ENCODE measurements at regions not wholly inside any gene's neighbourhood (a gene's known extent, or its start where the extent isn't known, plus 50 kb on each side); places are given as distances from the start of the nearest gene placed in this dataset.

- DNase-seq (no peak), ATAC-seq (no peak)
- no peaks in the 10 kb centered on the region for H3K4me1 ChIP-seq (ENCODE audit: control insufficient read depth, insufficient read depth, low read length)
- H3K27me3 ChIP-seq (ENCODE audit: control insufficient read depth, insufficient read depth): no peaks in the 10 kb centered on the region
- no peak overlapping the region for H3K27ac ChIP-seq (ENCODE audit: low read length)
- H3K9me3 ChIP-seq (ENCODE audit: control insufficient read depth, low read length): no peaks in the 10 kb centered on the region
- WGBS: 92% methylated on average over 4 of the region's 4 CpGs
- intact Hi-C loops (cut with DNase I): no loop called here
- H3K4me3 ChIP-seq (ENCODE audit: low read length): no peak overlapping the region
Observed at GRCh38 chr20:60629206-60629605, 622.9 kb upstream of the CDH4 start.

- Histone ChIP-seq H3K4me3 (ENCODE audit: low read length) (no peak overlapping the region), H3K9me3 (ENCODE audit: control insufficient read depth, low read length) (no peaks in the 10 kb centered on the region), H3K4me1 (ENCODE audit: control insufficient read depth, insufficient read depth, low read length) (no peaks in the 10 kb centered on the region), H3K27me3 (ENCODE audit: control insufficient read depth, insufficient read depth) (no peaks in the 10 kb centered on the region), H3K27ac (ENCODE audit: low read length) (no peak overlapping the region)
- ATAC-seq (no peak), DNase-seq (no peak)
- WGBS: 46% methylated on average over 8 of the region's 8 CpGs
- intact Hi-C loops (cut with DNase I): no loop called here
Observed at GRCh38 chr20:60630609-60631008, 621.5 kb upstream of the CDH4 start.

- intact Hi-C loops (cut with DNase I): no loop called here
- Histone ChIP-seq H3K4me1 (ENCODE audit: control insufficient read depth, insufficient read depth, low read length) (no peaks in the 10 kb centered on the region), H3K4me3 (ENCODE audit: low read length) (no peak overlapping the region), H3K9me3 (ENCODE audit: control insufficient read depth, low read length) (no peaks in the 10 kb centered on the region), H3K27ac (ENCODE audit: low read length) (no peak overlapping the region), H3K27me3 (ENCODE audit: control insufficient read depth, insufficient read depth) (no peaks in the 10 kb centered on the region)
- no peak for ATAC-seq
- DNase-seq: no peak
- WGBS: 76% methylated on average over 9 of the region's 9 CpGs
Observed at GRCh38 chr20:60631585-60632287, 620.3 kb upstream of the CDH4 start.

- no peak overlapping the region for H3K27ac ChIP-seq (ENCODE audit: low read length)
- H3K9me3 ChIP-seq (ENCODE audit: control insufficient read depth, low read length): no peaks in the 10 kb centered on the region
- DNase-seq: no peak
- no peaks in the 10 kb centered on the region for H3K4me1 ChIP-seq (ENCODE audit: control insufficient read depth, insufficient read depth, low read length)
- no peak overlapping the region for H3K4me3 ChIP-seq (ENCODE audit: low read length)
- 62% methylated on average over 8 of the region's 8 CpGs for WGBS
- intact Hi-C loops (cut with DNase I): no loop called here
- no peaks in the 10 kb centered on the region for H3K27me3 ChIP-seq (ENCODE audit: control insufficient read depth, insufficient read depth)
- peak; percentile 80 for ATAC-seq
Observed at GRCh38 chr20:60632391-60633262, 619.4 kb upstream of the CDH4 start.

- Histone ChIP-seq H3K4me1 (ENCODE audit: control insufficient read depth, insufficient read depth, low read length) (no peaks in the 10 kb centered on the region), H3K9me3 (ENCODE audit: control insufficient read depth, low read length) (no peaks in the 10 kb centered on the region), H3K27ac (ENCODE audit: low read length) (no peak overlapping the region), H3K4me3 (ENCODE audit: low read length) (no peak overlapping the region), H3K27me3 (ENCODE audit: control insufficient read depth, insufficient read depth) (no peaks in the 10 kb centered on the region)
- intact Hi-C loops (cut with DNase I): no loop called here
- DNase-seq: no peak
- 86% methylated on average over 19 of the region's 19 CpGs for WGBS
- ATAC-seq: no peak
Observed at GRCh38 chr20:60634491-60635172, 617.4 kb upstream of the CDH4 start.

GRCh38 chr20:60636417-60636816, 615.6 kb upstream of the CDH4 start:
- H3K4me3 ChIP-seq (ENCODE audit: low read length): no peak overlapping the region
- no peaks in the 10 kb centered on the region for H3K4me1 ChIP-seq (ENCODE audit: control insufficient read depth, insufficient read depth, low read length)
- intact Hi-C loops (cut with DNase I): no loop called here
- no peak for DNase-seq
- H3K27ac ChIP-seq (ENCODE audit: low read length): no peak overlapping the region
- H3K9me3 ChIP-seq (ENCODE audit: control insufficient read depth, low read length): no peaks in the 10 kb centered on the region
- no peak for ATAC-seq
- 87% methylated on average over 5 of the region's 5 CpGs for WGBS
- H3K27me3 ChIP-seq (ENCODE audit: control insufficient read depth, insufficient read depth): no peaks in the 10 kb centered on the region

GRCh38 chr20:60637801-60638200, 614.3 kb upstream of the CDH4 start:
- 78% methylated on average over 6 of the region's 6 CpGs for WGBS
- no peak for DNase-seq
- no peak overlapping the region for H3K4me3 ChIP-seq (ENCODE audit: low read length)
- no peaks in the 10 kb centered on the region for H3K27me3 ChIP-seq (ENCODE audit: control insufficient read depth, insufficient read depth)
- no peaks in the 10 kb centered on the region for H3K4me1 ChIP-seq (ENCODE audit: control insufficient read depth, insufficient read depth, low read length)
- no peak overlapping the region for H3K27ac ChIP-seq (ENCODE audit: low read length)
- no peak for ATAC-seq
- H3K9me3 ChIP-seq (ENCODE audit: control insufficient read depth, low read length): no peaks in the 10 kb centered on the region
- intact Hi-C loops (cut with DNase I): no loop called here

GRCh38 chr20:60638430-60639098, 613.5 kb upstream of the CDH4 start:
- no peaks in the 10 kb centered on the region for H3K4me1 ChIP-seq (ENCODE audit: control insufficient read depth, insufficient read depth, low read length)
- no peak overlapping the region for H3K27ac ChIP-seq (ENCODE audit: low read length)
- H3K4me3 ChIP-seq (ENCODE audit: low read length): no peak overlapping the region
- H3K9me3 ChIP-seq (ENCODE audit: control insufficient read depth, low read length): no peaks in the 10 kb centered on the region
- ATAC-seq (peak; percentile 43 to 75), DNase-seq (no peak)
- 62% methylated on average over 4 of the region's 4 CpGs for WGBS
- H3K27me3 ChIP-seq (ENCODE audit: control insufficient read depth, insufficient read depth): no peaks in the 10 kb centered on the region
- intact Hi-C loops (cut with DNase I): no loop called here

GRCh38 chr20:60641879-60642447, 610.1 kb upstream of the CDH4 start:
- H3K27me3 ChIP-seq (ENCODE audit: control insufficient read depth, insufficient read depth): no peaks in the 10 kb centered on the region
- no peaks in the 10 kb centered on the region for H3K4me1 ChIP-seq (ENCODE audit: control insufficient read depth, insufficient read depth, low read length)
- no peak for DNase-seq
- 76% methylated on average over 8 of the region's 8 CpGs for WGBS
- intact Hi-C loops (cut with DNase I): no loop called here
- H3K27ac ChIP-seq (ENCODE audit: low read length): no peak overlapping the region
- no peaks in the 10 kb centered on the region for H3K9me3 ChIP-seq (ENCODE audit: control insufficient read depth, low read length)
- no peak for ATAC-seq
- H3K4me3 ChIP-seq (ENCODE audit: low read length): no peak overlapping the region

GRCh38 chr20:60642541-60642940, 609.5 kb upstream of the CDH4 start:
- Histone ChIP-seq H3K27ac (ENCODE audit: low read length) (no peak overlapping the region), H3K27me3 (ENCODE audit: control insufficient read depth, insufficient read depth) (no peaks in the 10 kb centered on the region), H3K4me3 (ENCODE audit: low read length) (no peak overlapping the region), H3K9me3 (ENCODE audit: control insufficient read depth, low read length) (no peaks in the 10 kb centered on the region), H3K4me1 (ENCODE audit: control insufficient read depth, insufficient read depth, low read length) (no peaks in the 10 kb centered on the region)
- DNase-seq: no peak
- intact Hi-C loops (cut with DNase I): no loop called here
- ATAC-seq: no peak
- WGBS: 68% methylated on average over 4 of the region's 4 CpGs

Data from right cardiac atrium (tissue), 5 donors.